GM10266 (cell line): ENCODE measurements at regions not wholly inside any gene's neighbourhood (a gene's known extent, or its start where the extent isn't known, plus 50 kb on each side); places are given as distances from the start of the nearest gene placed in this dataset.

ENCODE experiments used
- DNase-seq: peaks from one replicate; pipeline ENCODE4 v3.0.0; 2012; ENCODE audit errors: extremely low spot score
- CTCF ChIP-seq: IDR thresholded peaks from 2 replicates; pipeline ENCODE4 v1.5.1; 2012; ENCODE audit warnings: mild to moderate bottlenecking, low read depth; ENCODE audit not compliant: control insufficient read depth, insufficient read depth; ENCODE audit errors: missing control alignments

GRCh38 chr21:27290028-27290427 is 323.1 kb upstream of the ADAMTS5 start:
- DNase-seq, result no peak
- no peak for TF ChIP-seq CTCF

DNA sequence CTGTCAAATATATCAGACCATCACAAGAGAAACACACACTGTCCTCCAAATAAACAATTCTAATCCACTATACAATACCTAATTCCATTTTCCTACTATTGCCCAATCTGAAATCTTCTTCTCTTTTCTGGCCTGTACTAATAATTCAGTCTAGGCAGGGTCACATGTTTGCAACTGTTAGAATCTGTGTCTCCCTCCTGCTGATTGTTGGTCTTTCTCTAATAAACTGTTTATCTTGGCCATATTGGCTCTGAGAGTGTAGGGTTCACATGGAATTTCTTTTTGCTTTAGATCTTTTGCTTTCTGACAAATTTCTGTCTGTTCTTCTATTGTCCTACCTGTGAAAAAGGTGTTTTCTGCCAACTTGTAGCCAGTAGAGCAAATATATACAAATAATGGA is 319.9 kb upstream of the ADAMTS5 start:
- no peak for TF ChIP-seq CTCF
- DNase-seq, result no peak

DNA sequence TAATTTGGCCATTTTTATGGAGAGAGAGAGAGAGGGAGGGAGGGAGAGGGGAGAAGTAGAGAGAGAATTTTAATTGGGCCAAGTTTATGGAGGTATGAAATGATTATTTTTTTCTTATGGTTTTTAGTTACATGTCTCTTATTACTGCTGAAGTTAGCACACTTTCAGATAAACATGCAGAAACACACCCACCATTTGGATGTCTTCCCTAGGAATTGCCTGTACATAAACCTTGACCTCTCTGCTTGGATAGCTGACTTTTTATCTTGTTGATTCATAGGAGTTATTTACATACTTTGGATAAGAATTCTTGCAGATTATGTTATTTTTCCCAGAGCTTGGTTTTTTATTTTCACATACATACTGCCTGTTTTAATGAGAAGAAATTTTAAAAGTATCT is 310.2 kb upstream of the ADAMTS5 start:
- no peak for TF ChIP-seq CTCF
- no peak for DNase-seq

- DNase-seq, result no peak
- TF ChIP-seq CTCF, result no peak
Measured at GRCh38 chr21:27275294-27275927, 308.5 kb upstream of the ADAMTS5 start.

DNA sequence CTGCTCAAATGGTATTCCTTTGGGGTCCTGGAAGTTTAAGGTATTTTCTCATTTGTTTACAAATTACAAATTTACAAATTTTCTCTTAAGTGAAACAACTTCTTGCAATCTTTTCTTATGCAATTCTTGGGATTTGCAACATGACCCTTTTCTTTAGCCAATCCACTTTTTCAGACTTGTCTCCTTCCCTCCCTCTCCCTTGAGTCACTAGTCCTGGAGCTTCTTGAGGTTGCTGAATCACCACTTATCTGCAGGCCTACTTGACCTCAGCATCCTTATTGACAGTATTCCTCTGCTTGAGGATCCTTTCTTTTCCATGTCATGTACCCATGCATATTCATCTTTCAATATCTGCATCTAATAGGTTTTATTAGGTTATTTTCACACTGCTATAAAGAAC is 302.8 kb upstream of the ADAMTS5 start:
- no peak for TF ChIP-seq CTCF
- DNase-seq, result no peak

DNA sequence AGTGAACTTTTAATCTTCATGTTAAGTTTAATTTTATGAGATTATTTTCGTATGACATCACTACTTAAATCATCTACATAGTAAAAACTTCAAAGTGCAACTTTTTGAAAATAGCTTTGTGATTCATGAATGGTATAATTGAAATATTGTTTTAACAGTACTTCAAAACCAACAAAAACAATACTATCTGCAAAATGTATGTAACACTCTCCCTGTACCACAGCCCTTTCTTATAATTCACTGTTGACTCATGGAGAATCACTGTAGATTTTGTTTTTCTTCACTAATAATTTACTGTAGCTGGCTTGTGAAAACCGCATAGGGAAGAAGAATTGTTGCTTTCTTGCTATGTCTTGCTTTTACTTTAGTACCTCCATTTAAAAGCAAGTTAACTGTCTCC is 301.4 kb upstream of the ADAMTS5 start:
- no peak for DNase-seq
- no peak for TF ChIP-seq CTCF

DNA sequence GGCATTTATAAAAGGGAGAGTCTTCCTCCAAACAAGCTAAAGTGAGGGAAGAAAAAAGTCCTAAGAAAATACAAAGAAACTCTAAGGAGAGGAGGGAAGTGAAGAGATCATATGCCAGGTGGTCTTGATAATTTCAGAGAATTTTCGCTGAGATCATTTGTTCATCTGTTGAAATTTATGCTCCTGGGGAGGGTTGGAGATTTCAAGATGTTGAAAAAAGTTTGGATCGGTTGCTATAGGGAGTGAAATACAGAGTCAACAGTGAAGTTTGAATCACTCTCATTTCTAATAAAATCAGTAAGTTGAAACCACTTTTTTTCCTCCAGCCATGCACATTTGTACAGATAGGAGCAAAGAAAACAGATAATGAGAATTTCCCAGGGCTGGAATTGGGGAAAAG is 299.1 kb upstream of the ADAMTS5 start:
- no peak for TF ChIP-seq CTCF
- no peak for DNase-seq
